ENCODE measurements at regions not wholly inside any gene's neighbourhood (a gene's known extent, or its start where the extent isn't known, plus 50 kb on each side); places are given as distances from the start of the nearest gene placed in this dataset.

DNA sequence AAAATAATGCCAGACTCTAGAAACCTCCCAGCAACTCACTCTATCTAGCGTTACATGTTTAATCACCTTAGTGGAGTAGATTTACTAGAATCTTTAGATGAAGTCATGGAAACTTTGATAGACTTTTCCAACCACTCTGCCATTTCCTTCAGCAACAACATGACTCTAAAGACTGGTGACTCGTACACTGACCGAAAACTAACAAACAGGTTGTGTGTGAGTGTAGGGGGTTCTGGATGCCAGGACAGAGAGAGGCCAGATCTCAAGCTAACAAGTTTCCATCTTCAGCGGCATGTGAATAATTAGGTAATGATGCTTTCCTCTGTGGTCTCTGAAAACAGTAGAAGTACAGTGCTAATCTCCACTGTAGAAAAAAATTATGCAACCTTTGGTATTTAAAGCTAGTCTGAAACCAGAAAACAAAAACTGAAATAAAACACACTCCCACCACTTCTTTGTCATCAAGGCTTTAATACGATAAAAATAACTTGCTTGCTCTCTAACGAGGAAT is 286.4 kb downstream of the PRDM5 start:
- TF ChIP-seq, protein P1, sequence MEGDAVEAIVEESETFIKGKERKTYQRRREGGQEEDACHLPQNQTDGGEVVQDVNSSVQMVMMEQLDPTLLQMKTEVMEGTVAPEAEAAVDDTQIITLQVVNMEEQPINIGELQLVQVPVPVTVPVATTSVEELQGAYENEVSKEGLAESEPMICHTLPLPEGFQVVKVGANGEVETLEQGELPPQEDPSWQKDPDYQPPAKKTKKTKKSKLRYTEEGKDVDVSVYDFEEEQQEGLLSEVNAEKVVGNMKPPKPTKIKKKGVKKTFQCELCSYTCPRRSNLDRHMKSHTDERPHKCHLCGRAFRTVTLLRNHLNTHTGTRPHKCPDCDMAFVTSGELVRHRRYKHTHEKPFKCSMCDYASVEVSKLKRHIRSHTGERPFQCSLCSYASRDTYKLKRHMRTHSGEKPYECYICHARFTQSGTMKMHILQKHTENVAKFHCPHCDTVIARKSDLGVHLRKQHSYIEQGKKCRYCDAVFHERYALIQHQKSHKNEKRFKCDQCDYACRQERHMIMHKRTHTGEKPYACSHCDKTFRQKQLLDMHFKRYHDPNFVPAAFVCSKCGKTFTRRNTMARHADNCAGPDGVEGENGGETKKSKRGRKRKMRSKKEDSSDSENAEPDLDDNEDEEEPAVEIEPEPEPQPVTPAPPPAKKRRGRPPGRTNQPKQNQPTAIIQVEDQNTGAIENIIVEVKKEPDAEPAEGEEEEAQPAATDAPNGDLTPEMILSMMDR (IDR thresholded peaks at IDR 0.05; ENCODE audit: borderline replicate concordance): no peak

DNA sequence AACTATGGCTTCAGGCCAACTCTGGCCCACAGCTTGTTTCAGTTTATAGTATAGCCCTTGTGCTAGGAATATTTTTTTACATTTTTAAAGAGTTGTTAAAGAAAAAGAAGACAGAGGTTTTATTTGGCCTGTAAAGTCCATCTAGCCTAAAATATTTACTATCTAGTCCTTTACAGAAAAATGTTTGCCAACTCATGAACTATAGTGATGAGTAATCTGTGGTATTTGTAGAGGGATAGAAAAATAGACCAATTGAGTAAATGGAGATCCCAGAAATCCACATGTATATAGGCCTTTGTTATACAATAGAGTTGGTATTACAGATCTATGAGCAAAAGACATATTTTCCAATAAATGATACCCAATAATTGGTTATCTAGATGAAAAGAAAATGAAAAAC is 288.7 kb downstream of the PRDM5 start:
- Histone ChIP-seq H3K27ac (replicated peaks) (no peak overlapping the region), H3K4me1 (no peaks in the 10 kb centered on the region), H3K36me3 (no peaks in the 10 kb centered on the region), H3K9me3 (replicated peaks) (no peaks in the 10 kb centered on the region), H3K27me3 (ENCODE audit: low read depth) (no peaks in the 10 kb centered on the region), H3K4me3 (no peak overlapping the region)
- no peak for DNase-seq
- TF ChIP-seq, protein P1 (IDR thresholded peaks at IDR 0.05; ENCODE audit: borderline replicate concordance): no peak
- intact Hi-C loops (cut with micrococcal nuclease): no loop called here

More for the DNA sequence above, 286.4 kb downstream of the PRDM5 start:
- H3K4me3 ChIP-seq: no peak overlapping the region
- H3K27me3 ChIP-seq (ENCODE audit: low read depth): no peaks in the 10 kb centered on the region
- H3K27ac ChIP-seq (replicated peaks): no peak overlapping the region
- DNase-seq: no peak
- H3K4me1 ChIP-seq: no peaks in the 10 kb centered on the region
- H3K36me3 ChIP-seq: no peaks in the 10 kb centered on the region
- no peaks in the 10 kb centered on the region for H3K9me3 ChIP-seq (replicated peaks)
- intact Hi-C loops (cut with micrococcal nuclease): no loop called here

DNA sequence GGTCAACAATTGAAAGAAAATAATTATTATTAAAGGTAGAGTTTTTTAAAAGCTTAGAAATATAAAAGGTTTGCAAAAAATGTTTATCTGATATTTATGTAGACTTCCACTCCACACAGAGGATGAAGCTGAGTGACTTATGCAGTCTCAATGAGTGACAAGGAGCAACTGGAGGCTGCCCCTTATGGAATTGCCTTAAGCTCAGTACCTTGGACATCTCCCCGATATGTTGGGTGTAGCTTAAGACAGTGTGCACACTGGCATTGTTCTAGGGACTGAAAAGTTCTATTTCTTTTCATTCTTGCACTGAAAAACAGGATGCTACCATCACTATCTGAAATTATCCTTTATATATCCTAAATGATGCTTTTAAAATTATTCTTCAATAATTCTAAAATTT is 292.1 kb downstream of the PRDM5 start:
- no peaks in the 10 kb centered on the region for H3K27me3 ChIP-seq (ENCODE audit: low read depth)
- intact Hi-C loops (cut with micrococcal nuclease): no loop called here
- peaks cover 13% of the 10 kb centered on the region for H3K9me3 ChIP-seq (replicated peaks)
- H3K27ac ChIP-seq (replicated peaks): no peak overlapping the region
- H3K4me3 ChIP-seq: no peak overlapping the region
- H3K36me3 ChIP-seq: no peaks in the 10 kb centered on the region
- DNase-seq: no peak
- H3K4me1 ChIP-seq: no peaks in the 10 kb centered on the region
- TF ChIP-seq, protein P1 (IDR thresholded peaks at IDR 0.05; ENCODE audit: borderline replicate concordance): no peak

DNA sequence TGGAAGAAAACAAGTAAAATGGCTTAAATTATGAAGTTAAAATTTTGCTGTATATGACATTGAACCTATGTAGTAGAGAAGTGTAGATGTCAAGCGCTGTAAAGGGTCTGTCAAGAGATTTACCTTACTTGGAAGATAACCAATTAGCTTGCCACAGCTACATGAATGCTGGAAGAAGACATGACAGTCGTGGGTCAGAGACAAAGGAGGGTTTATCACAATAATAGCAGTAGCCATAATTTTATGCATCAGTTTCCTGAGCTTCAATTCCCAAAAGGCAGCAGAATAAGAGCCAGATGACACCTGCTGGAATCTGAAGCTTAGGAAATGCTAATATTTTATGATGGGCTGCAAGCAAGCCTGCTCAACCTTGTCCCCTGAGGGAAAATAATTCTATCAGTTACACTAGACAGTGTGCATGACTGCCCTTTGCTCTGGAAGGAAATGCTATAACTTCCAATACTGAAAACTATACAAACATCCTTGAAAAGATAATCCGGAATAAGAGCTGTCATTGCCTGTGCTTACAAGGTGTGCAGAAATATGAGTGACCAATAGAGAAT is 292.9 kb downstream of the PRDM5 start:
- intact Hi-C loops (cut with micrococcal nuclease): no loop called here
- H3K27ac ChIP-seq (replicated peaks): no peak overlapping the region
- TF ChIP-seq, protein P1 (IDR thresholded peaks at IDR 0.05; ENCODE audit: borderline replicate concordance): no peak
- no peaks in the 10 kb centered on the region for H3K4me1 ChIP-seq
- DNase-seq: no peak
- no peaks in the 10 kb centered on the region for H3K27me3 ChIP-seq (ENCODE audit: low read depth)
- peaks cover 13% of the 10 kb centered on the region for H3K9me3 ChIP-seq (replicated peaks)
- no peak overlapping the region for H3K4me3 ChIP-seq
- no peaks in the 10 kb centered on the region for H3K36me3 ChIP-seq

DNA sequence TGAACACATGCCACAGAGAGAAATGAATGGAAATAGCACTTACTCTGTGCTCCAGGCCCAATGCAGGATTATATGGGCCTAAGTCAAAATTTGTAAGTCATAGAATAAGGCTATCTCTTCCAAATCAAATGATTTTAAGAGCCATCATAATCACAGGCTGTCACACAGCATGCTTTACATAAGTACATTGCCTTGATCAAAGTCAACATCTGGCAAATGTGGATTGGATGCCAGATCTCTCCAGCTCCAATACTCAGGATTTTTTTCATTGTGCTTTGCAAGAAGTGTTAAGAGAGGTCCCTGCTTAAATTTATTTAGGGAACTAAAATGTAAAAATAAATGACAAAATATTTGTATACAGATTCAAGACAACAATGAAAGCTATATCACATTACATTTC is 299.9 kb downstream of the PRDM5 start:
- Histone ChIP-seq H3K27ac (replicated peaks) (no peak overlapping the region), H3K4me1 (no peaks in the 10 kb centered on the region), H3K36me3 (no peaks in the 10 kb centered on the region), H3K9me3 (replicated peaks) (peaks cover 6% of the 10 kb centered on the region), H3K4me3 (no peak overlapping the region), H3K27me3 (ENCODE audit: low read depth) (no peaks in the 10 kb centered on the region)
- TF ChIP-seq, protein P1 (IDR thresholded peaks at IDR 0.05; ENCODE audit: borderline replicate concordance): no peak
- DNase-seq: no peak
- intact Hi-C loops (cut with micrococcal nuclease): no loop called here

All from left ventricle myocardium inferior (tissue), 1 donor.